H9 (cell line): ENCODE measurements at regions not wholly inside any gene's neighbourhood (a gene's known extent, or its start where the extent isn't known, plus 50 kb on each side); places are given as distances from the start of the nearest gene placed in this dataset.

Experiments
- DNase-seq: peaks from one replicate; pipeline ENCODE4 v3.0.0-alpha.2; 2017
- H2AFZ ChIP-seq: one replicate; pipeline ENCODE4 v1.6.1; 2013; ENCODE audit warnings: mild to moderate bottlenecking, low read length, control low read depth, moderate library complexity
- H2AK5ac ChIP-seq: 2 replicates; pipeline ENCODE4 v1.6.1; 2013; ENCODE audit warnings: low read length, control low read depth, mixed read lengths; ENCODE audit not compliant: insufficient read length
- H2BK120ac ChIP-seq: one replicate; pipeline ENCODE4 v1.6.1; 2013; ENCODE audit warnings: low read depth, mild to moderate bottlenecking, low read length, control low read depth, inconsistent platforms; ENCODE audit not compliant: poor library complexity, severe bottlenecking
- H2BK12ac ChIP-seq: 2 replicates; pipeline ENCODE4 v1.6.1; 2013; ENCODE audit warnings: low read length, control low read depth, mixed read lengths, low read depth; ENCODE audit not compliant: insufficient read length
- H2BK15ac ChIP-seq: 2 replicates; pipeline ENCODE4 v1.6.1; 2013; ENCODE audit warnings: low read depth, low read length, control low read depth
- H2BK20ac ChIP-seq: one replicate; pipeline ENCODE4 v1.6.1; 2013; ENCODE audit warnings: low read depth, mild to moderate bottlenecking, low read length, control low read depth, inconsistent platforms; ENCODE audit not compliant: poor library complexity, severe bottlenecking
- H2BK5ac ChIP-seq: 2 replicates; pipeline ENCODE4 v1.6.1; 2013; ENCODE audit warnings: low read length, control low read depth, mixed read lengths; ENCODE audit not compliant: insufficient read length
- H3K14ac ChIP-seq: 2 replicates; pipeline ENCODE4 v1.6.1; 2013; ENCODE audit warnings: low read length, control low read depth; ENCODE audit not compliant: insufficient read depth
- H3K18ac ChIP-seq: 2 replicates; pipeline ENCODE4 v1.6.1; 2013; ENCODE audit warnings: low read depth, mild to moderate bottlenecking, mixed read lengths, low read length, control low read depth; ENCODE audit not compliant: insufficient read length
- H3K23ac ChIP-seq: 2 replicates; pipeline ENCODE4 v1.6.1; 2013; ENCODE audit warnings: low read length, control low read depth, mixed read lengths, low read depth; ENCODE audit not compliant: insufficient read length
- H3K23me2 ChIP-seq: 2 replicates; pipeline ENCODE4 v1.6.1; 2013; ENCODE audit warnings: low read depth, mild to moderate bottlenecking, mixed read lengths, low read length, control low read depth; ENCODE audit not compliant: insufficient read length, poor library complexity, severe bottlenecking
- H3K27ac ChIP-seq: 2 replicates; pipeline ENCODE4 v1.5.1; 2013; ENCODE audit warnings: low read length, control low read depth, mixed read lengths, low read depth; ENCODE audit not compliant: insufficient read length
- H3K27me3 ChIP-seq: 2 replicates; pipeline ENCODE4 v1.6.1; 2013; ENCODE audit warnings: low read length, control low read depth, inconsistent platforms; ENCODE audit not compliant: insufficient read depth
- H3K4ac ChIP-seq: 2 replicates; pipeline ENCODE4 v1.6.1; 2013; ENCODE audit warnings: low read depth, mild to moderate bottlenecking, control low read depth, inconsistent platforms, low read length, moderate library complexity
- H3K4me1 ChIP-seq: 2 replicates; pipeline ENCODE4 v1.6.1; 2013; ENCODE audit warnings: low read length, control low read depth, inconsistent platforms; ENCODE audit not compliant: insufficient read depth
- H3K4me2 ChIP-seq: 2 replicates; pipeline ENCODE4 v1.6.1; 2013; ENCODE audit warnings: low read length, control low read depth, mixed read lengths; ENCODE audit not compliant: insufficient read length, insufficient read depth
- H3K56ac ChIP-seq: 2 replicates; pipeline ENCODE4 v1.6.1; 2013; ENCODE audit warnings: low read depth, mild to moderate bottlenecking, mixed read lengths, low read length, control low read depth; ENCODE audit not compliant: insufficient read length
- H3K79me1 ChIP-seq: 2 replicates; pipeline ENCODE4 v1.6.1; 2013; ENCODE audit warnings: low read depth, mild to moderate bottlenecking, moderate library complexity, low read length, control low read depth, inconsistent platforms; ENCODE audit not compliant: insufficient read depth, poor library complexity, severe bottlenecking
- H3K79me2 ChIP-seq: 2 replicates; pipeline ENCODE4 v1.6.1; 2013; ENCODE audit warnings: low read length, control low read depth, inconsistent platforms; ENCODE audit not compliant: insufficient read depth
- H3K9ac ChIP-seq: 2 replicates; pipeline ENCODE4 v1.6.1; 2013; ENCODE audit warnings: low read length, control low read depth, mixed read lengths; ENCODE audit not compliant: insufficient read length; ENCODE audit errors: extremely low read depth
- H3K9me3 ChIP-seq: one replicate; pipeline ENCODE4 v1.6.1; 2013; ENCODE audit warnings: low read depth, low read length, inconsistent platforms; ENCODE audit not compliant: control insufficient read depth
- H3T11ph ChIP-seq: one replicate; pipeline ENCODE4 v1.6.1; 2013; ENCODE audit warnings: mild to moderate bottlenecking, low read length, control low read depth, inconsistent platforms
- H4K20me1 ChIP-seq: one replicate; pipeline ENCODE4 v1.6.1; 2013; ENCODE audit not compliant: control insufficient read depth, insufficient read length, insufficient read depth
- H4K5ac ChIP-seq: 2 replicates; pipeline ENCODE4 v1.6.1; 2013; ENCODE audit warnings: low read depth, mild to moderate bottlenecking, mixed read lengths, low read length, control low read depth; ENCODE audit not compliant: insufficient read length
- H4K8ac ChIP-seq: replicated peaks from 2 replicates; pipeline ENCODE4 v1.6.1; 2013; ENCODE audit warnings: low read length, control low read depth, mixed read lengths, low read depth; ENCODE audit not compliant: insufficient read length
- H4K91ac ChIP-seq: 2 replicates; pipeline ENCODE4 v1.6.1; 2013; ENCODE audit warnings: low read depth, mild to moderate bottlenecking, moderate library complexity, mixed read lengths, low read length, control low read depth; ENCODE audit not compliant: insufficient read length
- H3K27ac Mint-ChIP-seq, 3 experiments: 2 replicates in 2 of 3; 3 replicates in 1 of 3; pipeline ENCODE4 v1.8.0; 2020 to 2021; ENCODE audit warnings: mixed read lengths in 3 of 3, mild to moderate bottlenecking in 1 of 3, moderate library complexity in 1 of 3
- H3K27me3 Mint-ChIP-seq: 2 replicates; pipeline ENCODE4 v1.8.0; 2021; ENCODE audit warnings: low read depth, mild to moderate bottlenecking, moderate library complexity, mixed read lengths
- H3K36me3 Mint-ChIP-seq, 3 experiments: 2 replicates in 2 of 3; 3 replicates in 1 of 3; pipeline ENCODE4 v1.8.0; 2020 to 2021; ENCODE audit warnings: low read depth in 3 of 3, mixed read lengths in 3 of 3; ENCODE audit not compliant: insufficient read depth in 1 of 3
- H3K4me1 Mint-ChIP-seq, 2 experiments: 2 replicates each; pipeline ENCODE4 v1.8.0; 2020; ENCODE audit warnings: mixed read lengths in 2 of 2
- H3K4me3 Mint-ChIP-seq, 2 experiments: 2 replicates in 1 of 2; 3 replicates in 1 of 2; pipeline ENCODE4 v1.8.0; 2020 to 2021; ENCODE audit warnings: mild to moderate bottlenecking in 2 of 2, mixed read lengths in 2 of 2, moderate library complexity in 1 of 2
- H3K9me3 Mint-ChIP-seq, 2 experiments: 2 replicates in 1 of 2; 3 replicates in 1 of 2; pipeline ENCODE4 v1.8.0; 2020; ENCODE audit warnings: mild to moderate bottlenecking in 2 of 2, mixed read lengths in 2 of 2, moderate library complexity in 1 of 2
- WGBS: extraction: QIAGEN DNeasy Blood & Tissue Kit; methylation state at CpG from one replicate; pipeline ENCODE4 v1.1.7; 2013; ENCODE audit warnings: missing lambda C conversion rate, low lambda C conversion rate, mixed read lengths; ENCODE audit not compliant: insufficient read length; ENCODE audit errors: extremely low coverage; 5-methylcytosine and 5-hydroxymethylcytosine counted together
- TF ChIP-seq, protein P1 (sequence below): fragments of 200-600 bp; sonication (generic); conservative IDR thresholded peaks from 3 replicates; pipeline ENCODE4 v1.8.0; 2021; ENCODE audit warnings: antibody characterized with exemption, mild to moderate bottlenecking

DNA sequence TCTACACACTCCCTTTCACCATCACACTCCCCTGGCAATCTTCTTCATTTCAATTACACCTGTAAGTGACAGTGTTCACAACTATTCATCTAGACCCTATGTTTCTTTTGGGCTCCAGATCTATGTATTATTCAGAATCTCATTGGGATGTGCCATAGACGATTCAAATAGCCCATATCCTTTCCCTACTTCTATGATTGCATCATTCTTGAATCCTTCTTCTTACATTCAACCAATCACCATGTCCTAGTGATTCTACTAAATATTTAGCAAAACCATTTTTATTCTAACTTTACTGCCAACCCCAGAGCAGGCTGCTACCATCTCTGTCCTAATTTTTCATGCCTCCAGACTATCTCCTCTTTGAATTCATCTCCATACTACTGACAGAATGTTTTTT lies 106.4 kb downstream of the TDRD15 start:
- WGBS, result no CpG with 5 or more reads among the region's 1 CpG
- no peaks in the 10 kb centered on the region for H3K27me3 Mint-ChIP-seq
- H2BK12ac ChIP-seq, result no peak overlapping the region
- no peaks in the 10 kb centered on the region for H3K4me1 ChIP-seq
- no peak overlapping the region for H3T11ph ChIP-seq
- no peaks in the 10 kb centered on the region for H4K20me1 ChIP-seq
- no peak overlapping the region for H2AK5ac ChIP-seq
- no peak overlapping the region for H3K23ac ChIP-seq
- no peaks in the 10 kb centered on the region for H3K23me2 ChIP-seq
- peaks cover 5 to 8% of the 10 kb centered on the region in 2 experiments for H3K4me1 Mint-ChIP-seq
- H3K4me3 Mint-ChIP-seq, result no peak overlapping the region
- no peak overlapping the region for H3K9ac ChIP-seq
- H3K18ac ChIP-seq, result no peak overlapping the region
- TF ChIP-seq, protein P1, sequence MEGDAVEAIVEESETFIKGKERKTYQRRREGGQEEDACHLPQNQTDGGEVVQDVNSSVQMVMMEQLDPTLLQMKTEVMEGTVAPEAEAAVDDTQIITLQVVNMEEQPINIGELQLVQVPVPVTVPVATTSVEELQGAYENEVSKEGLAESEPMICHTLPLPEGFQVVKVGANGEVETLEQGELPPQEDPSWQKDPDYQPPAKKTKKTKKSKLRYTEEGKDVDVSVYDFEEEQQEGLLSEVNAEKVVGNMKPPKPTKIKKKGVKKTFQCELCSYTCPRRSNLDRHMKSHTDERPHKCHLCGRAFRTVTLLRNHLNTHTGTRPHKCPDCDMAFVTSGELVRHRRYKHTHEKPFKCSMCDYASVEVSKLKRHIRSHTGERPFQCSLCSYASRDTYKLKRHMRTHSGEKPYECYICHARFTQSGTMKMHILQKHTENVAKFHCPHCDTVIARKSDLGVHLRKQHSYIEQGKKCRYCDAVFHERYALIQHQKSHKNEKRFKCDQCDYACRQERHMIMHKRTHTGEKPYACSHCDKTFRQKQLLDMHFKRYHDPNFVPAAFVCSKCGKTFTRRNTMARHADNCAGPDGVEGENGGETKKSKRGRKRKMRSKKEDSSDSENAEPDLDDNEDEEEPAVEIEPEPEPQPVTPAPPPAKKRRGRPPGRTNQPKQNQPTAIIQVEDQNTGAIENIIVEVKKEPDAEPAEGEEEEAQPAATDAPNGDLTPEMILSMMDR, result no peak
- no peaks in the 10 kb centered on the region for H3K79me1 ChIP-seq
- no peak overlapping the region for H3K14ac ChIP-seq
- H3K79me2 ChIP-seq, result no peaks in the 10 kb centered on the region
- H2BK120ac ChIP-seq, result no peak overlapping the region
- H3K9me3 ChIP-seq, result no peaks in the 10 kb centered on the region
- no peak overlapping the region for H3K56ac ChIP-seq
- no peak overlapping the region for H3K4me2 ChIP-seq
- no peak overlapping the region for H2BK15ac ChIP-seq
- H3K27ac Mint-ChIP-seq, result no peak overlapping the region
- no peak overlapping the region for H3K4ac ChIP-seq
- H4K91ac ChIP-seq, result no peak overlapping the region
- no peaks in the 10 kb centered on the region for H3K27me3 ChIP-seq
- DNase-seq, result no peak
- H2BK5ac ChIP-seq, result no peak overlapping the region
- H2AFZ ChIP-seq, result no peak overlapping the region
- H4K5ac ChIP-seq, result no peak overlapping the region
- H3K9me3 Mint-ChIP-seq, result no peaks in the 10 kb centered on the region
- H3K36me3 Mint-ChIP-seq, result no peaks in the 10 kb centered on the region
- H2BK20ac ChIP-seq, result no peak overlapping the region
- no peak overlapping the region for H4K8ac ChIP-seq
- no peak overlapping the region for H3K27ac ChIP-seq
